GM12878 (cell line): ENCODE measurements at regions not wholly inside any gene's neighbourhood (a gene's known extent, or its start where the extent isn't known, plus 50 kb on each side); places are given as distances from the start of the nearest gene placed in this dataset.

Experiments
- ATAC-seq: fragments of 200-7000 bp; cut with Tn5 transposase; 3 replicates; pipeline ENCODE4 v1.9.1; 2020; ENCODE audit warnings: mild to moderate bottlenecking, moderate library complexity
- BruUV-seq: library from RNA; stranded (reverse); fragments of 400-500 nt; replicated peaks from 2 replicates; lab custom pipeline; 2021; lab: Mats Ljungman, UMichigan
- CTCF ChIA-PET: fragments of 300-600 bp; sonication (Branson Sonifier 250); formaldehyde crosslinking; extraction: SDS; loops from one replicate; lab custom pipeline; 2021; ENCODE audit warnings: inconsistent platforms; lab: Yijun Ruan, JAX
- POLR2A ChIA-PET: fragments of 350-600 bp; formaldehyde crosslinking; extraction: SDS; loops from one replicate; lab custom pipeline; 2021; ENCODE audit warnings: inconsistent platforms; lab: Charles Lee
- RAD21 ChIA-PET: fragments of 300-600 bp; sonication (Branson Sonifier 250); formaldehyde crosslinking; loops from one replicate; lab custom pipeline; 2023; ENCODE audit warnings: antibody characterized with exemption; ENCODE audit not compliant: unreplicated experiment; lab: Charles Lee
- SMC1A ChIA-PET: fragments of 300-600 bp; sonication (Branson Sonifier 250); formaldehyde crosslinking; loops from one replicate; lab custom pipeline; 2023; ENCODE audit not compliant: unreplicated experiment, uncharacterized antibody; lab: Charles Lee
- DNase-seq: peaks from one replicate; pipeline ENCODE4 v3.0.0-alpha.2; 2011; ENCODE audit warnings: low read depth, low spot score
- FAIRE-seq: peaks from 3 replicates; lab custom pipeline; 2011; peaks lifted over from hg19 to GRCh38; lab: Jason Lieb, UNC
- H2AFZ ChIP-seq: 2 replicates; pipeline ENCODE4 v1.6.0; 2011; ENCODE audit warnings: low read depth, low read length, control low read depth; ENCODE audit not compliant: control insufficient read depth
- H3K27ac ChIP-seq: 2 replicates; pipeline ENCODE4 v1.5.1; 2011; ENCODE audit warnings: control low read depth; ENCODE audit not compliant: control insufficient read depth, insufficient read depth
- H3K27me3 ChIP-seq, 2 experiments: replicated peaks in 1 of 2; 2 replicates each; pipeline versions ENCODE4 v1.6.0 to v1.6.1; 2011; ENCODE audit warnings: low read length in 1 of 2; ENCODE audit not compliant: control insufficient read depth in 2 of 2, insufficient read depth in 2 of 2
- H3K36me3 ChIP-seq, 2 experiments: 2 replicates each; pipeline ENCODE4 v1.5.1; 2011; ENCODE audit warnings: low read length in 1 of 2; ENCODE audit not compliant: control insufficient read depth in 2 of 2, insufficient read depth in 2 of 2
- H3K4me1 ChIP-seq: 2 replicates; pipeline ENCODE4 v1.6.1; 2011; ENCODE audit warnings: mild to moderate bottlenecking, low read length, moderate library complexity, mixed read lengths; ENCODE audit not compliant: control insufficient read depth, insufficient read depth
- H3K4me2 ChIP-seq: 2 replicates; pipeline ENCODE4 v1.6.0; 2011; ENCODE audit warnings: control low read depth; ENCODE audit not compliant: control insufficient read depth, insufficient read depth
- H3K4me3 ChIP-seq: fragments of 200-600 bp; sonication (generic); 2 replicates; pipeline ENCODE4 v1.5.1; 2016
- H3K79me2 ChIP-seq: 2 replicates; pipeline ENCODE4 v1.6.0; 2011; ENCODE audit warnings: low read length; ENCODE audit not compliant: control insufficient read depth, insufficient read depth
- H3K9ac ChIP-seq: 2 replicates; pipeline ENCODE4 v1.8.0; 2011; ENCODE audit warnings: low read length, control low read depth, mixed read lengths; ENCODE audit not compliant: control insufficient read depth, insufficient read depth
- H3K9me3 ChIP-seq: replicated peaks from 3 replicates; pipeline ENCODE4 v1.5.1; 2011; ENCODE audit warnings: mild to moderate bottlenecking, low read length; ENCODE audit not compliant: control insufficient read depth, insufficient read depth
- H4K20me1 ChIP-seq: 2 replicates; pipeline ENCODE4 v1.6.0; 2011; ENCODE audit not compliant: control insufficient read depth, insufficient read depth
- ASH2L ChIP-seq: fragments of 300-600, 200-600 bp; sonication (generic); IDR thresholded peaks from 2 replicates; pipeline ENCODE4 v1.6.1; 2017; ENCODE audit warnings: low read depth, mild to moderate bottlenecking, borderline replicate concordance
- E2F8 ChIP-seq: fragments of 450-650 bp; IDR thresholded peaks from 2 replicates; pipeline ENCODE4 v1.6.1; 2018; ENCODE audit warnings: mild to moderate bottlenecking, low read depth, moderate library complexity; ENCODE audit not compliant: partially characterized antibody
- HDGF ChIP-seq: fragments of 450-650 bp; IDR thresholded peaks from 2 replicates; pipeline ENCODE4 v1.6.1; 2016; ENCODE audit warnings: antibody characterized with exemption
- IKZF2 ChIP-seq, 2 experiments: fragments of 450-650 bp; IDR thresholded peaks; 2 replicates each; pipeline ENCODE4 v1.6.1; 2017; ENCODE audit warnings: mild to moderate bottlenecking in 2 of 2, moderate library complexity in 2 of 2
- MXI1 ChIP-seq: fragments of 150-350 bp; IDR thresholded peaks from 2 replicates; pipeline ENCODE4 v1.6.1; 2011; ENCODE audit warnings: low read depth, mild to moderate bottlenecking, inconsistent platforms, low read length, improper control_type of control experiment
- NRF1 ChIP-seq: conservative IDR thresholded peaks from 2 replicates; pipeline ENCODE4 v1.6.1; 2011; ENCODE audit warnings: mild to moderate bottlenecking, low read depth, low read length, improper control_type of control experiment
- PBX3 ChIP-seq: IDR thresholded peaks from 2 replicates; pipeline ENCODE4 v1.6.1; 2011; ENCODE audit warnings: mild to moderate bottlenecking, low read depth, low read length, moderate library complexity; ENCODE audit not compliant: insufficient replicate concordance
- RELA ChIP-seq: fragments of 450-650 bp; IDR thresholded peaks from 2 replicates; pipeline ENCODE4 v1.8.0; 2014; ENCODE audit warnings: borderline replicate concordance; ENCODE audit not compliant: partially characterized antibody
- YY1 ChIP-seq: IDR thresholded peaks from 2 replicates; pipeline ENCODE4 v1.6.1; 2011; ENCODE audit warnings: low read depth, mild to moderate bottlenecking, low read length
- ZBTB11 ChIP-seq: fragments of 450-650 bp; formaldehyde crosslinking; IDR thresholded peaks from 2 replicates; pipeline ENCODE4 v1.5.0; 2022; ENCODE audit warnings: mild to moderate bottlenecking, missing genetic modification characterization
- ZZZ3 ChIP-seq: IDR thresholded peaks from 2 replicates; pipeline ENCODE4 v1.6.1; 2011; ENCODE audit warnings: low read depth; ENCODE audit not compliant: control insufficient read depth, insufficient read length
- in situ Hi-C: fragments of 300-500 bp; cut with MboI; formaldehyde crosslinking; loops from 9 replicates; pipeline ENCODE4 v1.14.3; 2018; ENCODE audit warnings: mixed read lengths
- intact Hi-C: fragments of 100-400 bp; cut with micrococcal nuclease; formaldehyde crosslinking; loops from one replicate; pipeline ENCODE4 v1.14.2; 2022; ENCODE audit not compliant: unreplicated experiment
- TF ChIP-seq, protein P1 (sequence below): fragments of 450-650 bp; IDR thresholded peaks from 2 replicates; pipeline ENCODE4 v1.6.1; 2016; ENCODE audit warnings: mild to moderate bottlenecking, moderate library complexity, borderline replicate concordance

DNA sequence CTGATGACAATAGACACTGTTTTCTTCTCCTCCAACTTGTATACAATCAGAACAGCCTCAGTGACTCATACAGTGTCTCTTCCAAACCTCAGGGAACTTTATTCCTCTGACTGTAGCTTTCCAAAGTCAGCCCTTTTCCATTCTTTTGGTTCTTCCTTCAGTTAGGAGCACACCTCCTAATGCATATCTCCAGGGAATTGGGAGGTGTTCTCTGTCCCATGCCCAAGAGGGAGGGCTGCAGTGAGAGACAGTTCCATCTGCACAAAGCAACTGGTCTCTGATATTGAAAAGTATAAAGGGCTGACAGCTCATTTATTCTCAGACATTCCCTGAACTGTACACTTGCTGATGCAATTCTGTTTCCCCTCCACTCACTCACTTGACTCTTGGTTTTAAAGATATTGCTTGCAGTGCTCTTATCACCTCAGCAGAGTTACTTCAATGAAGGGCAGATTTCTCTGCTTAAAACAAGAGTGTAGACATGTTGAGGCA is 337.8 kb upstream of the TBC1D5 start:
- RAD21 ChIA-PET, result no interaction called here
- POLR2A ChIA-PET, result no interaction called here
- H3K4me1 ChIP-seq, result no peaks in the 10 kb centered on the region
- no peaks in the 10 kb centered on the region for H3K9me3 ChIP-seq
- H3K27me3 ChIP-seq, result no peaks in the 10 kb centered on the region
- H3K9ac ChIP-seq, result no peak overlapping the region
- H2AFZ ChIP-seq, result no peak overlapping the region
- H3K79me2 ChIP-seq, result no peaks in the 10 kb centered on the region
- BruUV-seq, result no TSS peak
- ATAC-seq (no peak), DNase-seq (no peak), FAIRE-seq (no peak)
- no peak overlapping the region for H3K27ac ChIP-seq
- in situ Hi-C loops (no loop called here), intact Hi-C loops (no loop called here)
- no peak overlapping the region for H3K4me2 ChIP-seq
- no peak overlapping the region for H3K4me3 ChIP-seq
- no peaks in the 10 kb centered on the region for H3K36me3 ChIP-seq
- no peaks in the 10 kb centered on the region for H4K20me1 ChIP-seq
- TF ChIP-seq, protein P1, sequence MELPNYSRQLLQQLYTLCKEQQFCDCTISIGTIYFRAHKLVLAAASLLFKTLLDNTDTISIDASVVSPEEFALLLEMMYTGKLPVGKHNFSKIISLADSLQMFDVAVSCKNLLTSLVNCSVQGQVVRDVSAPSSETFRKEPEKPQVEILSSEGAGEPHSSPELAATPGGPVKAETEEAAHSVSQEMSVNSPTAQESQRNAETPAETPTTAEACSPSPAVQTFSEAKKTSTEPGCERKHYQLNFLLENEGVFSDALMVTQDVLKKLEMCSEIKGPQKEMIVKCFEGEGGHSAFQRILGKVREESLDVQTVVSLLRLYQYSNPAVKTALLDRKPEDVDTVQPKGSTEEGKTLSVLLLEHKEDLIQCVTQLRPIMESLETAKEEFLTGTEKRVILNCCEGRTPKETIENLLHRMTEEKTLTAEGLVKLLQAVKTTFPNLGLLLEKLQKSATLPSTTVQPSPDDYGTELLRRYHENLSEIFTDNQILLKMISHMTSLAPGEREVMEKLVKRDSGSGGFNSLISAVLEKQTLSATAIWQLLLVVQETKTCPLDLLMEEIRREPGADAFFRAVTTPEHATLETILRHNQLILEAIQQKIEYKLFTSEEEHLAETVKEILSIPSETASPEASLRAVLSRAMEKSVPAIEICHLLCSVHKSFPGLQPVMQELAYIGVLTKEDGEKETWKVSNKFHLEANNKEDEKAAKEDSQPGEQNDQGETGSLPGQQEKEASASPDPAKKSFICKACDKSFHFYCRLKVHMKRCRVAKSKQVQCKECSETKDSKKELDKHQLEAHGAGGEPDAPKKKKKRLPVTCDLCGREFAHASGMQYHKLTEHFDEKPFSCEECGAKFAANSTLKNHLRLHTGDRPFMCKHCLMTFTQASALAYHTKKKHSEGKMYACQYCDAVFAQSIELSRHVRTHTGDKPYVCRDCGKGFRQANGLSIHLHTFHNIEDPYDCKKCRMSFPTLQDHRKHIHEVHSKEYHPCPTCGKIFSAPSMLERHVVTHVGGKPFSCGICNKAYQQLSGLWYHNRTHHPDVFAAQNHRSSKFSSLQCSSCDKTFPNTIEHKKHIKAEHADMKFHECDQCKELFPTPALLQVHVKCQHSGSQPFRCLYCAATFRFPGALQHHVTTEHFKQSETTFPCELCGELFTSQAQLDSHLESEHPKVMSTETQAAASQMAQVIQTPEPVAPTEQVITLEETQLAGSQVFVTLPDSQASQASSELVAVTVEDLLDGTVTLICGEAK, result no peak
- no peak for TF ChIP-seq IKZF2 (IDR thresholded peaks at IDR 0.05)
- no peak for TF ChIP-seq HDGF
- TF ChIP-seq RELA, result no peak
- no peak for TF ChIP-seq NRF1
- no peak for TF ChIP-seq E2F8
- no peak for TF ChIP-seq MXI1
- no peak for TF ChIP-seq ASH2L
- TF ChIP-seq PBX3, result no peak
- no peak for TF ChIP-seq ZBTB11 (CRISPR knock-in tag)
- no peak for TF ChIP-seq ZZZ3
- no peak for TF ChIP-seq YY1
- SMC1A ChIA-PET, result no interaction called here
- CTCF ChIA-PET, result no interaction called here
